ENCODE measurements at regions not wholly inside any gene's neighbourhood (a gene's known extent, or its start where the extent isn't known, plus 50 kb on each side); places are given as distances from the start of the nearest gene placed in this dataset.
A peak's percentile ranks its signal among the peaks of the same experiment; 100 is the strongest.

GRCh38 chr12:92573104-92573503, 129.7 kb upstream of the PLEKHG7 start:
- intact Hi-C loops (cut with DNase I), result loop anchor here (2.0 to 5.0 kb wide), 2 partner anchors 761 to 1192 kb away; no protein-coding TSS in a partner anchor
- no peak for DNase-seq
- no peaks in the 10 kb centered on the region for H3K9me3 ChIP-seq

GRCh38 chr12:92571844-92572543, 130.8 kb upstream of the PLEKHG7 start:
- H3K4me3 ChIP-seq, result no peak overlapping the region
- no peak for TF ChIP-seq CTCF (IDR thresholded peaks at IDR 0.05)
- no peak overlapping the region for H3K9ac ChIP-seq (ENCODE audit: low read depth in 2 of 2, low read length in 2 of 2)
- H3K4me1 ChIP-seq, result no peaks in the 10 kb centered on the region
- intact Hi-C loops (cut with DNase I), result loop anchor here (2.0 to 5.0 kb wide), 2 partner anchors 760 to 1191 kb away; no protein-coding TSS in a partner anchor
- no peak overlapping the region for H3K27ac ChIP-seq
- no peaks in the 10 kb centered on the region for H3K36me3 ChIP-seq
- H3K9me3 ChIP-seq, result no peaks in the 10 kb centered on the region
- H3K27me3 ChIP-seq, result no peaks in the 10 kb centered on the region
- DNase-seq, result no peak

More at GRCh38 chr12:92573104-92573503, 129.7 kb upstream of the PLEKHG7 start:
- Histone ChIP-seq H3K36me3 (no peaks in the 10 kb centered on the region), H3K4me3 (no peak overlapping the region), H3K27ac (no peak overlapping the region), H3K4me1 (no peaks in the 10 kb centered on the region), H3K9ac (ENCODE audit: low read depth in 2 of 2, low read length in 2 of 2) (no peak overlapping the region), H3K27me3 (no peaks in the 10 kb centered on the region)
- TF ChIP-seq CTCF (IDR thresholded peaks at IDR 0.05), result no peak

GRCh38 chr12:92571169-92571568, 131.6 kb upstream of the PLEKHG7 start:
- Histone ChIP-seq H3K27me3 (no peaks in the 10 kb centered on the region), H3K9me3 (no peaks in the 10 kb centered on the region), H3K4me1 (no peaks in the 10 kb centered on the region), H3K9ac (ENCODE audit: low read depth in 2 of 2, low read length in 2 of 2) (no peak overlapping the region), H3K4me3 (no peak overlapping the region), H3K27ac (no peak overlapping the region), H3K36me3 (no peaks in the 10 kb centered on the region)
- no peak for TF ChIP-seq CTCF (IDR thresholded peaks at IDR 0.05)
- no peak for DNase-seq
- intact Hi-C loops (cut with DNase I), result loop anchor here (5.0 kb wide), 1 partner anchor 759 kb away; no protein-coding TSS in a partner anchor

- no peaks in the 10 kb centered on the region for H3K36me3 ChIP-seq
- intact Hi-C loops (cut with DNase I), result loop anchor here (5.0 kb wide), 1 partner anchor 758 kb away; no protein-coding TSS in a partner anchor
These were observed 132.6 kb upstream of the PLEKHG7 start for GRCh38 chr12:92570056-92570753.

More at GRCh38 chr12:92570056-92570753, 132.6 kb upstream of the PLEKHG7 start:
- H3K4me1 ChIP-seq, result no peaks in the 10 kb centered on the region
- no peak overlapping the region for H3K27ac ChIP-seq
- H3K9ac ChIP-seq (ENCODE audit: low read depth in 2 of 2, low read length in 2 of 2), result no peak overlapping the region
- TF ChIP-seq CTCF (IDR thresholded peaks at IDR 0.05), result peak; percentile 73
- no peaks in the 10 kb centered on the region for H3K27me3 ChIP-seq
- peak; percentile 79 for DNase-seq
- no peaks in the 10 kb centered on the region for H3K9me3 ChIP-seq
- no peak overlapping the region for H3K4me3 ChIP-seq

Measured in colonic mucosa (tissue), 4 donors.